ENCODE measurements at regions not wholly inside any gene's neighbourhood (a gene's known extent, or its start where the extent isn't known, plus 50 kb on each side); places are given as distances from the start of the nearest gene placed in this dataset.
"Not testable (repeated sequence)": the region's sequence is repeated elsewhere in the genome, so short reads cannot be mapped to it uniquely, and the experiment has no call there.

GRCh38 chr10:53521046-53521445, 748.5 kb upstream of the MBL2 start:
- no peak for DNase-seq

GRCh38 chr10:53508197-53508596, 735.6 kb upstream of the MBL2 start:
- DNase-seq: no peak

- not testable (repeated sequence) for DNase-seq
These were observed 731.9 kb upstream of the MBL2 start for GRCh38 chr10:53504492-53504891.

GRCh38 chr10:53491774-53492173, 719.2 kb upstream of the MBL2 start:
- DNase-seq: no peak

- no peak for DNase-seq
These were observed 718.0 kb upstream of the MBL2 start for GRCh38 chr10:53490553-53490952.

- no peak for DNase-seq
These were observed 717.0 kb upstream of the MBL2 start for GRCh38 chr10:53489335-53490182.

- DNase-seq: no peak
These were observed 714.7 kb upstream of the MBL2 start for GRCh38 chr10:53487019-53487983.

- not testable (repeated sequence) for DNase-seq
These were observed 712.8 kb upstream of the MBL2 start for GRCh38 chr10:53485422-53485821.

GRCh38 chr10:53479365-53479764, 706.8 kb upstream of the MBL2 start:
- no peak for DNase-seq

- no peak for DNase-seq
These were observed 704.7 kb upstream of the MBL2 start for GRCh38 chr10:53477313-53477675.

GRCh38 chr10:53476650-53477312, 704.2 kb upstream of the MBL2 start:
- DNase-seq: no peak

- no peak for DNase-seq
These were observed 696.8 kb upstream of the MBL2 start for GRCh38 chr10:53469383-53469782.

GRCh38 chr10:53463539-53463938, 691.0 kb upstream of the MBL2 start:
- DNase-seq: no peak

GRCh38 chr10:53458007-53458406, 685.4 kb upstream of the MBL2 start:
- no peak for DNase-seq

GRCh38 chr10:53453196-53453595, 680.6 kb upstream of the MBL2 start:
- DNase-seq: no peak

- no peak for DNase-seq
These were observed 675.0 kb upstream of the MBL2 start for GRCh38 chr10:53447576-53447975.

- no peak for DNase-seq
These were observed 669.3 kb upstream of the MBL2 start for GRCh38 chr10:53441843-53442242.

- DNase-seq: no peak
These were observed 668.0 kb upstream of the MBL2 start for GRCh38 chr10:53440601-53441000.

GRCh38 chr10:53439075-53439474, 666.5 kb upstream of the MBL2 start:
- not testable (repeated sequence) for DNase-seq

GRCh38 chr10:53434413-53434812, 661.8 kb upstream of the MBL2 start:
- DNase-seq: no peak

GRCh38 chr10:53432035-53432434, 659.5 kb upstream of the MBL2 start:
- no peak for DNase-seq

GRCh38 chr10:53430974-53431373, 658.4 kb upstream of the MBL2 start:
- no peak for DNase-seq
